ENCODE measurements at regions not wholly inside any gene's neighbourhood (a gene's known extent, or its start where the extent isn't known, plus 50 kb on each side); places are given as distances from the start of the nearest gene placed in this dataset.

GRCh38 chr6:121879149-121879548, 443.7 kb downstream of the GJA1 start:
- Histone ChIP-seq H3K27me3 (ENCODE audit: control insufficient read depth in 1 of 2, insufficient read depth in 2 of 2, low read length in 2 of 2) (no peaks in the 10 kb centered on the region), H3K4me1 (ENCODE audit: insufficient read depth, low read length) (peaks cover 2% of the 10 kb centered on the region), H4K20me1 (ENCODE audit: insufficient read depth, low read length) (no peaks in the 10 kb centered on the region), H3K9me3 (ENCODE audit: low read length) (no peaks in the 10 kb centered on the region), H3K79me2 (ENCODE audit: insufficient read depth, low read length) (no peaks in the 10 kb centered on the region), H3K27ac (ENCODE audit: extremely low read length, insufficient read depth, low read length) (no peak overlapping the region), H3K36me3 (replicated peaks in 1 of 2; ENCODE audit: control insufficient read depth in 1 of 2, insufficient read depth in 2 of 2, low read length in 2 of 2) (no peaks in the 10 kb centered on the region), H3K9ac (ENCODE audit: insufficient read depth, low read depth, low read length) (no peak overlapping the region), H3K4me2 (ENCODE audit: low read depth, low read length) (no peak overlapping the region), H3K4me3 (replicated peaks in 1 of 3; ENCODE audit: insufficient read depth in 1 of 3, low read depth in 2 of 3, low read length in 3 of 3) (no peak overlapping the region), H2AFZ (ENCODE audit: low read length) (no peak overlapping the region)
- no peak for DNase-seq (ENCODE audit: low spot score)
- ChIA-PET POLR2A (no interaction called here), CTCF (ENCODE audit: low intra/inter-chr PET ratio, low total read pairs) (no interaction called here)
- 0% methylated on average over 1 of the region's 1 CpG for WGBS (ENCODE audit: low lambda C conversion rate)
- TF ChIP-seq HNF4A (CRISPR knock-in tag; IDR thresholded peaks at IDR 0.05) (no peak), RFXANK (CRISPR knock-in tag; IDR thresholded peaks at IDR 0.05) (no peak), CSRNP1 (CRISPR knock-in tag; IDR thresholded peaks at IDR 0.05) (no peak), SMC3 (IDR thresholded peaks at IDR 0.05; ENCODE audit: low read length) (no peak), ZFX (CRISPR knock-in tag; IDR thresholded peaks at IDR 0.05; ENCODE audit: low read depth) (no peak), ERF (CRISPR knock-in tag; IDR thresholded peaks at IDR 0.05) (no peak), SRSF1 (optimal IDR thresholded peaks at IDR 0.05; ENCODE audit: low read depth, low read length) (no peak)
- intact Hi-C loops (cut with micrococcal nuclease; ENCODE audit: unreplicated experiment): no loop called here
- BruUV-seq (replicated peaks): no TSS peak
- in situ Hi-C loops (cut with HindIII; ENCODE audit: extremely low pct_ligation_motif_present, low pct_unique_long_range_greater_than_20kb): no loop called here
- no peak for ATAC-seq
- FAIRE-seq: no peak

DNA sequence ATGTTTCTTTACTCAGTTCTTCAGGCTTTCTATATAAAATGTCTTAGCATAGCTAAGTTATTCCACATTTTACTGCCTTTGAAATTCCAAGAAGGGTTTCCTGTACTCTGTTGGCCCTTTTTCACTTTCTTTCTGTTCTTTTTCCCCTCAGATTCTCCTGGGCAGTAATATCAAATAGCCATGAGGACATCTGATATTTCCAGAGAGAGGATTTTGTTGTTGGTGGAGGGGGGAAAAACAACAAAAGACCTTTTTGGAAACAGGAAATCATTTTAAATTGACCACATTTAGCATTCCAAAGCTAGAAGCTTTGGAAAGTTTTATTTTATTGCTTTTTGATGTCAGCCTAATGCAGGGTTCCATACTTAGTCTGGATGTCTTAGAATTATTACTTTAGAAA, 445.4 kb downstream of the GJA1 start:
- DNase-seq (ENCODE audit: low spot score) (no peak), ATAC-seq (no peak), FAIRE-seq (no peak)
- BruUV-seq (replicated peaks): no TSS peak
- Histone ChIP-seq H3K79me2 (ENCODE audit: insufficient read depth, low read length) (no peaks in the 10 kb centered on the region), H3K4me1 (ENCODE audit: insufficient read depth, low read length) (peaks cover 9% of the 10 kb centered on the region), H3K9ac (ENCODE audit: insufficient read depth, low read depth, low read length) (no peak overlapping the region), H3K27ac (ENCODE audit: extremely low read length, insufficient read depth, low read length) (no peak overlapping the region), H4K20me1 (ENCODE audit: insufficient read depth, low read length) (no peaks in the 10 kb centered on the region), H3K4me3 (replicated peaks in 1 of 3; ENCODE audit: insufficient read depth in 1 of 3, low read depth in 2 of 3, low read length in 3 of 3) (no peak overlapping the region), H2AFZ (ENCODE audit: low read length) (no peak overlapping the region), H3K36me3 (replicated peaks in 1 of 2; ENCODE audit: control insufficient read depth in 1 of 2, insufficient read depth in 2 of 2, low read length in 2 of 2) (no peaks in the 10 kb centered on the region), H3K4me2 (ENCODE audit: low read depth, low read length) (no peak overlapping the region), H3K9me3 (ENCODE audit: low read length) (no peaks in the 10 kb centered on the region), H3K27me3 (ENCODE audit: control insufficient read depth in 1 of 2, insufficient read depth in 2 of 2, low read length in 2 of 2) (no peaks in the 10 kb centered on the region)
- CTCF ChIA-PET (ENCODE audit: low intra/inter-chr PET ratio, low total read pairs): no interaction called here
- POLR2A ChIA-PET: no interaction called here
- in situ Hi-C loops (cut with HindIII; ENCODE audit: extremely low pct_ligation_motif_present, low pct_unique_long_range_greater_than_20kb): no loop called here
- intact Hi-C loops (cut with micrococcal nuclease; ENCODE audit: unreplicated experiment): no loop called here
- TF ChIP-seq, protein P1, sequence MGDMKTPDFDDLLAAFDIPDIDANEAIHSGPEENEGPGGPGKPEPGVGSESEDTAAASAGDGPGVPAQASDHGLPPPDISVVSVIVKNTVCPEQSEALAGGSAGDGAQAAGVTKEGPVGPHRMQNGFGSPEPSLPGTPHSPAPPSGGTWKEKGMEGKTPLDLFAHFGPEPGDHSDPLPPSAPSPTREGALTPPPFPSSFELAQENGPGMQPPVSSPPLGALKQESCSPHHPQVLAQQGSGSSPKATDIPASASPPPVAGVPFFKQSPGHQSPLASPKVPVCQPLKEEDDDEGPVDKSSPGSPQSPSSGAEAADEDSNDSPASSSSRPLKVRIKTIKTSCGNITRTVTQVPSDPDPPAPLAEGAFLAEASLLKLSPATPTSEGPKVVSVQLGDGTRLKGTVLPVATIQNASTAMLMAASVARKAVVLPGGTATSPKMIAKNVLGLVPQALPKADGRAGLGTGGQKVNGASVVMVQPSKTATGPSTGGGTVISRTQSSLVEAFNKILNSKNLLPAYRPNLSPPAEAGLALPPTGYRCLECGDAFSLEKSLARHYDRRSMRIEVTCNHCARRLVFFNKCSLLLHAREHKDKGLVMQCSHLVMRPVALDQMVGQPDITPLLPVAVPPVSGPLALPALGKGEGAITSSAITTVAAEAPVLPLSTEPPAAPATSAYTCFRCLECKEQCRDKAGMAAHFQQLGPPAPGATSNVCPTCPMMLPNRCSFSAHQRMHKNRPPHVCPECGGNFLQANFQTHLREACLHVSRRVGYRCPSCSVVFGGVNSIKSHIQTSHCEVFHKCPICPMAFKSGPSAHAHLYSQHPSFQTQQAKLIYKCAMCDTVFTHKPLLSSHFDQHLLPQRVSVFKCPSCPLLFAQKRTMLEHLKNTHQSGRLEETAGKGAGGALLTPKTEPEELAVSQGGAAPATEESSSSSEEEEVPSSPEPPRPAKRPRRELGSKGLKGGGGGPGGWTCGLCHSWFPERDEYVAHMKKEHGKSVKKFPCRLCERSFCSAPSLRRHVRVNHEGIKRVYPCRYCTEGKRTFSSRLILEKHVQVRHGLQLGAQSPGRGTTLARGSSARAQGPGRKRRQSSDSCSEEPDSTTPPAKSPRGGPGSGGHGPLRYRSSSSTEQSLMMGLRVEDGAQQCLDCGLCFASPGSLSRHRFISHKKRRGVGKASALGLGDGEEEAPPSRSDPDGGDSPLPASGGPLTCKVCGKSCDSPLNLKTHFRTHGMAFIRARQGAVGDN (CRISPR knock-in tag; IDR thresholded peaks at IDR 0.05): no peak
- TF ChIP-seq ZNF7 (CRISPR knock-in tag; IDR thresholded peaks at IDR 0.05): no peak
- TF ChIP-seq HMG20A (CRISPR knock-in tag; IDR thresholded peaks at IDR 0.05; ENCODE audit: borderline replicate concordance): no peak
- no peak for TF ChIP-seq ZSCAN9 (CRISPR knock-in tag; IDR thresholded peaks at IDR 0.05; ENCODE audit: borderline replicate concordance)
- TF ChIP-seq, protein P2, sequence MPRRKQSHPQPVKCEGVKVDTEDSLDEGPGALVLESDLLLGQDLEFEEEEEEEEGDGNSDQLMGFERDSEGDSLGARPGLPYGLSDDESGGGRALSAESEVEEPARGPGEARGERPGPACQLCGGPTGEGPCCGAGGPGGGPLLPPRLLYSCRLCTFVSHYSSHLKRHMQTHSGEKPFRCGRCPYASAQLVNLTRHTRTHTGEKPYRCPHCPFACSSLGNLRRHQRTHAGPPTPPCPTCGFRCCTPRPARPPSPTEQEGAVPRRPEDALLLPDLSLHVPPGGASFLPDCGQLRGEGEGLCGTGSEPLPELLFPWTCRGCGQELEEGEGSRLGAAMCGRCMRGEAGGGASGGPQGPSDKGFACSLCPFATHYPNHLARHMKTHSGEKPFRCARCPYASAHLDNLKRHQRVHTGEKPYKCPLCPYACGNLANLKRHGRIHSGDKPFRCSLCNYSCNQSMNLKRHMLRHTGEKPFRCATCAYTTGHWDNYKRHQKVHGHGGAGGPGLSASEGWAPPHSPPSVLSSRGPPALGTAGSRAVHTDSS (CRISPR knock-in tag; conservative IDR thresholded peaks at IDR 0.05): no peak
- TF ChIP-seq ZNF782 (CRISPR knock-in tag; IDR thresholded peaks at IDR 0.05; ENCODE audit: borderline replicate concordance): no peak
- no peak for TF ChIP-seq ZEB1 (IDR thresholded peaks at IDR 0.05; ENCODE audit: insufficient replicate concordance, low read depth)
- no peak for TF ChIP-seq ZFP41 (CRISPR knock-in tag; IDR thresholded peaks at IDR 0.05; ENCODE audit: borderline replicate concordance)
